Activated naive CD4-positive, alpha-beta T cell treated with anti-CD3 and anti-CD28 coated beads, Interleukin-2, amount 50 U/mL, for 72 hours (primary cell): ENCODE measurements at regions not wholly inside any gene's neighbourhood (a gene's known extent, or its start where the extent isn't known, plus 50 kb on each side); places are given as distances from the start of the nearest gene placed in this dataset.
"Not testable (repeated sequence)": the region's sequence is repeated elsewhere in the genome, so short reads cannot be mapped to it uniquely, and the experiment has no call there.

ENCODE experiments used
- ATAC-seq, 2 donors: fragments of 150-1000 bp; cut with Tn5 transposase; 2 replicates each; pipeline ENCODE4 v1.10.0; 2021; ENCODE audit warnings: mild to moderate bottlenecking in 2 of 2, moderate library complexity in 2 of 2
- DNase-seq, 2 donors: peaks; one replicate each; pipeline ENCODE4 v3.0.0; 2021 to 2022; ENCODE audit warnings: low spot score in 2 of 2
- H3K27ac Mint-ChIP-seq, 2 donors: one replicate each; pipeline ENCODE4 v1.8.0; 2022; ENCODE audit warnings: mild to moderate bottlenecking in 2 of 2, mixed read lengths in 2 of 2
- H3K36me3 Mint-ChIP-seq, 2 donors: one replicate each; pipeline ENCODE4 v1.8.0; 2022; ENCODE audit warnings: mixed read lengths in 2 of 2
- H3K9me3 Mint-ChIP-seq, 2 donors: one replicate each; pipeline ENCODE4 v1.8.0; 2022; ENCODE audit warnings: mixed read lengths in 2 of 2

GRCh38 chr3:88267441-88267840 is 117.7 kb downstream of the C3orf38 start:
- ATAC-seq: no peak
- H3K27ac Mint-ChIP-seq: no peak overlapping the region
- H3K9me3 Mint-ChIP-seq: no peaks in the 10 kb centered on the region
- no peak for DNase-seq
- no peaks in the 10 kb centered on the region for H3K36me3 Mint-ChIP-seq

DNA sequence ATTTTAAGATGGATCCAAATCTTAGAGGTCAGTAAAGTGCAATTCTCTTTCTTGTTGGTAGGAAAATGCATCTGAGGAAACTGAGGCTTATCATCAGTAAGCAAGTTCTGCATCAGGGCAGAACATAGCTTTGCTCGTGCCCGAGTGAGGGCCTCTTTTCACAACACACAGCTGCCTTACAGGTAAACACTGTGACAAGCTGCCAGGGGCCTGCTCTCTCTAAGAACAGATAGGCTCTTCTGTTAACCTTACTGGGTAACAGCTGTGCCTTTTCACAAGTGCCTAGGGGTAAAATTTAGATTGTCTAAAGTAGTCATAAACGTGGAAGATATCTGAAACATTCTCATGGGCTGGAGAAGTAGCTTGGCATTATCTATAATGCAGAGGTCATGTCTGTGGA is 118.1 kb downstream of the C3orf38 start:
- ATAC-seq (no peak), DNase-seq (no peak)
- no peaks in the 10 kb centered on the region for H3K9me3 Mint-ChIP-seq
- no peaks in the 10 kb centered on the region for H3K36me3 Mint-ChIP-seq
- no peak overlapping the region for H3K27ac Mint-ChIP-seq

GRCh38 chr3:88280326-88280725 is 130.6 kb downstream of the C3orf38 start:
- no peak overlapping the region for H3K27ac Mint-ChIP-seq
- H3K36me3 Mint-ChIP-seq: no peaks in the 10 kb centered on the region
- H3K9me3 Mint-ChIP-seq: no peaks in the 10 kb centered on the region
- ATAC-seq (no peak), DNase-seq (no peak)

- ATAC-seq (no peak), DNase-seq (no peak)
- H3K36me3 Mint-ChIP-seq: no peaks in the 10 kb centered on the region
- no peaks in the 10 kb centered on the region for H3K9me3 Mint-ChIP-seq
- H3K27ac Mint-ChIP-seq: no peak overlapping the region
These were observed 132.9 kb downstream of the C3orf38 start for GRCh38 chr3:88282528-88283241.

DNA sequence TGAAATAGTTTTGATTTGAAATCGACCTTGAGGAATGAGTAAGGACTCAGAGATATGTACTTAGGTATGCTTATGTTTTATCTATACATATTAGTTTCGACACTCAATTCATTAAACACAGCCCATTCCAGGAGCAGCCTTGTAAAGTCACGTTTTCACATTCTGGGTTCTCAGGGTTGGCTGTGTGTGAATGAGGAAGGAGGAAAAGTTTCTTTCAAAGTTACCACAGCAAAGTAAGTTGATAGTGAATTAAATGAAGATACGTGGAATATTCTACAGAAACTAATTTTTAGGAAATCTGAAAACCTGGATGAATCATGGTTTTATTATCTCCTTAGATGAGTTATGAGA is 133.5 kb downstream of the C3orf38 start:
- Mint-ChIP-seq H3K36me3 (no peaks in the 10 kb centered on the region), H3K9me3 (no peaks in the 10 kb centered on the region), H3K27ac (no peak overlapping the region)
- DNase-seq: no peak
- ATAC-seq: no peak

- H3K36me3 Mint-ChIP-seq: no peaks in the 10 kb centered on the region
- H3K9me3 Mint-ChIP-seq: peaks cover 4% of the 10 kb centered on the region in 2 donors
- ATAC-seq (no peak), DNase-seq (no peak)
- H3K27ac Mint-ChIP-seq: no peak overlapping the region
These were observed 141.7 kb downstream of the C3orf38 start for GRCh38 chr3:88291486-88291885.

GRCh38 chr3:88298189-88298588 is 148.4 kb downstream of the C3orf38 start:
- Mint-ChIP-seq H3K36me3 (no peaks in the 10 kb centered on the region), H3K27ac (no peak overlapping the region), H3K9me3 (peaks cover 4% of the 10 kb centered on the region in 2 donors)
- no peak for DNase-seq
- no peak for ATAC-seq

DNA sequence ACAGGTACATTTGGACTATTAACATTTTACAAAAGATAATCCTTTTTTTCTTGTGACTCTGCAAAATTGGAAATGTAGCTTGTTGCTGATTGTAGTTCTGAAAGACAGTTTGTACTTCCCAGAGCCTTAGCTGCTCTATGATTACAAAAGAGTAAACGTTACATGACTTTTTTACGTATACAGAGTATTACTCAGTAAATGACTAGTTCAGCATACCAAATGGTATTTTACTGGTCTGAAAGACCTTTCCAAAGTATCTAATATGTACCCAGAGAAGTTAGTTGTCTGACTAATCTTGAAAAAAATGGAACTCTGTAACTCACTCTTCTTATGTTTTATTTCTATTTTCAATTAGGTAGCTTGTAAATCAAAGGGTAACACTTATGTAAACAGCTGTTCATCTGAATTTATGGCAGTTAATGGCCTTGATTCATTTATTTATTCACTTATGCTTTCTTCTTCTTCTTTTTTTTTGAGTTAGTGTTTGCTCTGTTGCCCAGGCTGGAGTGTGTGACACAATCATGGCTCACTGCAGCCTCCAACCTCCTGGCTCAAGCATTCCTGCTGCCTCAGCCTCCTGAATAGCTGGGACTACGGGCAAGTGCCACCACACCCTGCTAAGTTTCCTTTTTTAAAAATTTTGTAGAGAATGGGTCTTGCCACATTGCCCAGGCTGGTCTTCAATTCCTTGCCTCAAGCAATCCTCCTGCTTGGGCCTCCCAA is 151.7 kb downstream of the C3orf38 start:
- Mint-ChIP-seq H3K27ac (no peak overlapping the region), H3K36me3 (no peaks in the 10 kb centered on the region), H3K9me3 (peaks cover 0 to 10% of the 10 kb centered on the region in 2 donors)
- DNase-seq (no peak), ATAC-seq (no peak)

DNA sequence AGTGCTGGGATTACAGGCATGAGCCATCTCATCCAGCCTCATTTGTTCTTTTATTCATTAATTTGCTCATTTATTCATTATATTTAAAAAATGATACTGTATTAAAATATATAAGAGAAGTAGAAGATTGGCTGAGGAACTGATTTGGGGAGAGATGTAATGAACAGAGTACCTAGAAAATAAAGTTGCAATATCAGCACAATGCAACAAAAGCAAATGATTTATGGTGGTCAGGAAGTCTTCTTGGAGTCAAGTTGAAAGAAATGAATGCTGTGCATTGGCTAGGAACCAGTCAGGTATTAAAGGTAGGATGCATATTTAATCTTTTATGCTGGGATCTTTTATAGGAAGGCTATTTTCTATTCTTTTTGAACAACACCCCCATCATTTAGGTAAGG is 152.2 kb downstream of the C3orf38 start:
- ATAC-seq (no peak), DNase-seq (no peak)
- Mint-ChIP-seq H3K27ac (no peak overlapping the region), H3K36me3 (no peaks in the 10 kb centered on the region), H3K9me3 (peaks cover 0 to 10% of the 10 kb centered on the region in 2 donors)

DNA sequence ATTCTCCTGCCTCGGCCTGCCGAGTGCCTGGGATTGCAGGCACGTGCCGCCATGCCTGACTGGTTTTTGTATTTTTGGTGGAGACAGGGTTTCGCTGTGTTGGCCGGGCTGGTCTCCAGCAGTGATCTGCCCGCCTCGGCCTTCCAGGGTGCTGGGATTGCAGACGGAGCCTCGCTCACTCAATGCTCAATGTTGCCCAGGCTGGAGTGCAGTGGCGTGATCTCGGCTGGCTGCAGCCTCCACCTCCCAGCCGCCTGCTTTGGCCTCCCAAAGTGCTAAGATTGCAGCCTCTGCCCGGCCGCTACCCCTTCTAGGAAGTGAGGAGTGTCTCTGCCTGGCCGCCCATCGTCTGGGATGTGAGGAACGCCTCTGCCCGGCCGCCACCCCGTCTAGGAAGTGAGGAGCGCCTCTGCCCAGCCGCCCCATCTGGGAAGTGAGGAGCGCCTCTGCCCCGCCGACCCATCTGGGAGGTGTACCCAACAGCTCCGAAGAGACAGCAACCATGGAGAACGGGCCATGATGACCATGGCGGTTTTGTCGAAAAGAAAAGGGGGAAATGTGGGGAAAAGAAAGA is 153.7 kb downstream of the C3orf38 start:
- ATAC-seq, H3K27ac Mint-ChIP-seq, H3K9me3 Mint-ChIP-seq, DNase-seq, H3K36me3 Mint-ChIP-seq: not testable (repeated sequence)

DNA sequence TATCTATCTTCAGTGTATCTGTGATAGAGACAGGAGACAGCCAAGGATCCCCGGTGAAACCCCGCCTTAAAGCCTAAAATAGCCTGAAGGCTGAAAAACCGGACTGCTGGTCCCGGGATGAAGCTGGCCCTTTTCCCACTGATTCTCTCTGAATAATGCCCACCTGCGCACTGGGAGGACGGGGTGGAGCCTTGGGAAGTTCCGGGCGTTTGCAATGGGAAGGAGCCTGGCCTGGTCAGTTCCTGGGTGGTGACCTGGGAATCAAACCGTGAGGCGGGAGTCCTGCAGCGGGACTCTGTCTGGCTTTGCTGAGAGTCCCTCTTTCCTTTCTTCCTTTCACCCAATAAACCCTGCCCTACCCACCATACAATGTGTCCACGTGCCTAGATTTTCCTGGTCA is 157.9 kb downstream of the C3orf38 start:
- H3K9me3 Mint-ChIP-seq: peaks cover 0 to 10% of the 10 kb centered on the region in 2 donors
- H3K36me3 Mint-ChIP-seq: no peaks in the 10 kb centered on the region
- no peak for DNase-seq

GRCh38 chr3:88311826-88312225 is 162.1 kb downstream of the C3orf38 start:
- H3K9me3 Mint-ChIP-seq: no peaks in the 10 kb centered on the region

More for the DNA sequence above, 157.9 kb downstream of the C3orf38 start:
- H3K27ac Mint-ChIP-seq: no peak overlapping the region
- ATAC-seq: no peak

GRCh38 chr3:88312256-88312655 is 162.5 kb downstream of the C3orf38 start:
- ATAC-seq: no peak
- Mint-ChIP-seq H3K27ac (no peak overlapping the region), H3K36me3 (no peaks in the 10 kb centered on the region), H3K9me3 (no peaks in the 10 kb centered on the region)
- DNase-seq: no peak

More at GRCh38 chr3:88311826-88312225, 162.1 kb downstream of the C3orf38 start:
- ATAC-seq (no peak), DNase-seq (no peak)
- H3K27ac Mint-ChIP-seq: no peak overlapping the region
- H3K36me3 Mint-ChIP-seq: no peaks in the 10 kb centered on the region

GRCh38 chr3:88318067-88318466 is 168.3 kb downstream of the C3orf38 start:
- DNase-seq (no peak), ATAC-seq (no peak)
- Mint-ChIP-seq H3K9me3 (no peaks in the 10 kb centered on the region), H3K27ac (no peak overlapping the region), H3K36me3 (no peaks in the 10 kb centered on the region)

GRCh38 chr3:88321363-88322050 is 171.7 kb downstream of the C3orf38 start:
- Mint-ChIP-seq H3K27ac (no peak overlapping the region), H3K9me3 (peaks cover 0 to 4% of the 10 kb centered on the region in 2 donors), H3K36me3 (no peaks in the 10 kb centered on the region)
- ATAC-seq: peak in 1 of 2 donors; percentile 38
- DNase-seq: no peak

DNA sequence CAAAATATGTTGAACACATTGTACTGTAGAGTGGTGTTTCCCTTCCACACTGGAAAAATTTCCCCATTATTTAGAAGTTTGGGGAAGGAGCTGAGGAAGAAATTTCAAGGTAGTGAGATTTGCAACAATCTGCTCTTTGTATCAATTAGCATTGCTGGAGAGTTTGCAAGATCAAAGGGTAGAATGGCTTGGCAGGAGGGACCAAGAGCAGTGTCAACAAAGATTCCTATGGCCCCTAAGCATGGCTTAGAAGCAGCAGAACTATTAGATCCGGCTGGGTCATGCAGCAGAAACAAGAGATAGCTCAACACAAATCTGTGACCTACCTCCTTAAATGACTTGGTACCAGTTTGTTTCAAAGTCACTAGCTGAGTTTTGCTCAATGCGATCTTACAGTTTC is 175.0 kb downstream of the C3orf38 start:
- DNase-seq: no peak
- no peak for ATAC-seq
- Mint-ChIP-seq H3K9me3 (peaks cover 0 to 4% of the 10 kb centered on the region in 2 donors), H3K27ac (no peak overlapping the region), H3K36me3 (no peaks in the 10 kb centered on the region)

DNA sequence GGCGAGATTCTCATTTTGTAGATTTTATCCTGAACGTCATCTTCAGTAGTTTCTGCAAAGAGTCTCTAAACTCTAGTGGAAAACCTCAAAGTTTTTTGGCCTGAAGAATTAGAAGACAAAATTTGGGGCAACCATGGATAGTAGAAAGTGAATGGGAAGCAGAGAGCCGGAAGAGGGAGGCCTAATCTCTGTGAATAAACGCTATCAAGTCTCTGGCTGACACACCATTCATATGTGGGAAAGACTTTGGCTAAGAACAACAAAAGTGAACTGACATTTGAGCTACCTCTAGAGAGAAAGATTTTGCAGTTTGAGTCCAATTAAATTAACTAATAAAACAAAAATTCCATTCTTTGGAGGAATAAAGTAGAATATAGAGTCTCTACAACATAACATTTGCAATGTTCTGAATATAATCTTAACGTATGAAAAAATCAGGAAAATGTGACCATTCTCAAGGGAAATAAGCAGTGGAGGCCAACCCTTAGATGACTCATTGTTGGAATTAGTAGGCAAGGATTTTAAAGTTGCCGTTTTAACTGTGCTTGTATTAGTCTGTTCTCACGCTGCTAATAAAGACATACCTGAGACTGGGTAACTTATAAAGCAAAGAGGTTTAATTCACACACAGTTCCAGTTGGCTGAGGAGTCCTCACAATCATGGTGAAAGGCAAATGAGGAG is 184.6 kb downstream of the C3orf38 start:
- DNase-seq (no peak), ATAC-seq (no peak)
- Mint-ChIP-seq H3K36me3 (peaks cover 10 to 16% of the 10 kb centered on the region in 2 donors), H3K9me3 (peaks cover 24 to 28% of the 10 kb centered on the region in 2 donors), H3K27ac (no peak overlapping the region)
